HT1080 (cell line): ENCODE measurements at regions not wholly inside any gene's neighbourhood (a gene's known extent, or its start where the extent isn't known, plus 50 kb on each side); places are given as distances from the start of the nearest gene placed in this dataset.
A peak's percentile ranks its signal among the peaks of the same experiment; 100 is the strongest.

Experiments
- DNase-seq: peaks from one replicate; pipeline ENCODE4 v3.0.0-alpha.2; 2015; ENCODE audit warnings: low read depth

DNA sequence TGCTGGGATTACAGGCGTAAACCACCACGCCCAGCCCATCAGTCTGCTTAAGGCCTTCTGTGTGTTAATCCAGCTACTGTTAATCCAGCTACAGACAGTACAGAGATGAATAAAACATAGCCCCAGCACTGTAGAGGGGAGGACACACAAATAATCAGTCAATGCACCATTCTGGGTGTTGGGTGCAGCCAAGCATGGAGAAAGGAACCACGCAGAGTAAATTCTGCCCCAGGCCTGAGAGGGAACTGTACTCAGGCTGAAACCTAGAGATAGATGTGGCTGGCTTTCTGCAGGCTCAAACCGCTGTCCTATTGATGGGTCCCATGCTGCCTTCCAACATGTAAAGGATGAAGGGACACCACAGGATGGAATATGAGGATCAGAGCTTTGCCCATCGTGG is 136.8 kb upstream of the IGSF21 start:
- no peak for DNase-seq

- no peak for DNase-seq
Measured at GRCh38 chr1:17973694-17974093, 133.9 kb upstream of the IGSF21 start.

- DNase-seq = no peak
Measured at GRCh38 chr1:17976854-17977253, 130.7 kb upstream of the IGSF21 start.

DNA sequence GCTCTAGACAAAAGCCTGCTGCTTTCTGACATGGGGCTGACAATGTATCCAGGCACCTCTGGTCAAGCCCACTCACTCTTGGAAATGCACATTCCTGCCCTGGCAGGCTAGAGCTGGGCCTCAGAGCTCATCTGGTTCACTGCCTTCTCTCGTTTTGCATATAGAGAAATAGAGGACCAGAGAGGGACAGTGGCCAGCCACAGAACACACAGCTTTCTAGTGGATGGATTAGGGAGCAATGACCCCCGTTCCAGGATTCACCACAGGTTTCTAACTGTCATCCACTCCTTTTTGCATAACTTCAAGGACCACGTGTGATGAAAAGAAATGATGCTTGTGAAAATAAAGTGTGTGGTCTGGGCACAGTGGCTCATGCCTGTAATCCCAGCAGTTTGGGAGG is 129.6 kb upstream of the IGSF21 start:
- DNase-seq = no peak

DNA sequence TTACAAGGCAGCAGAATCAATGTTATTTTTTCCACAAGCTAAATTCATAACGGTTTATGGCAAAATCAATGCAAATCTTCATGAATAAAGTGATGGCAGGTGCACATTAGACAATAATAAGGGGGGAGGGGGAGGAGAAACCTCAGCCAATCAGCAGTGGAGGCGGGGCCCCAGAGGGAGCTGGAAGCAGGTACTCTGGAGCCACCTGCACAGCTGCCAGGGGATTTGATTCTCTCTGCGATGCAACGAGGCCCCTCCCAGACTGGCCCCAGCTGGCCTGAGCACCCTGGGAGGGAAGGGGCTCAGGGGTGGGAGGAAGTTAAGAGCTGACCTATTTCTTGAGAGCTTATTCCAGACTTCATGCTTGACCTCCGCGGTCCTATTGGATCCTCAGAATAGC is 127.8 kb upstream of the IGSF21 start:
- DNase-seq = no peak

DNA sequence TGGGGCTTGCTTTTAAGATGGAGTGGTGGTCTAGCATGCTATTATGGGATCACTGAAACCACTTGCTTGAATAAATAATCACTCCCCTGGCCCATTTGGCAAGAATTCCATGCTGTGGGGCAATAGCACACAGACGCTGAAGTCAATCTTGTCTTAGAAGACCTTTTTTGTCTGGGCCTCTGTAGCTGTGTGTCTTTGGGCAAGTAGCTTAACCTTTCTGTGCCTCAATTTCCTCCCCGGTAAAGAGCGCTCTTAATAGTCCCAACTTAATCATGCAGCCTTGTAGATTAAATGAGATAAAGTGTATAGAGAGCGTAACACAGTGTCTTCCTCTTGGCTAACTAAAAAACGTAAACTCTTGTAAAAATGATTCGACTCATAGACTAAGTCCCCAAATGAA is 125.4 kb upstream of the IGSF21 start:
- DNase-seq = no peak

GRCh38 chr1:17984583-17984982 is 123.0 kb upstream of the IGSF21 start:
- peak; percentile 33 for DNase-seq

DNA sequence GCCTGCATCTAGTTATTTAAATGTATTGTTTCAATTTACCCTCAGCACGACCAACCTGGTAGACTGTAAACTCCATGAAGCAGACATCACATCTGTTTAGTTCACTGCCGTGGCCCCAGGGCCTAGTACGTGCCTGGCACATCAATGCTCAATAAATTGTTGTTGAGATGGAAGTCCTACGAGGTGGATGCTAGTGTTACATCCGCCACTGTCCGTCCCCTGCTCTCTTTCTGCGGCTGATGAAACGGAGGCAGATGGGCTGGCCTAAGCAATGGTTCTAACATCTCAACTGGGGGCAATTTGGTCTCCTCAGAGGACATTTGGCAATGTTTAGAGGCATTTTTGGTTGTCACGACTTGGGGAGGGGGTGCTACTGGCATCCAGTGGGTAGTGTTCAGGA is 121.4 kb upstream of the IGSF21 start:
- DNase-seq = no peak

DNA sequence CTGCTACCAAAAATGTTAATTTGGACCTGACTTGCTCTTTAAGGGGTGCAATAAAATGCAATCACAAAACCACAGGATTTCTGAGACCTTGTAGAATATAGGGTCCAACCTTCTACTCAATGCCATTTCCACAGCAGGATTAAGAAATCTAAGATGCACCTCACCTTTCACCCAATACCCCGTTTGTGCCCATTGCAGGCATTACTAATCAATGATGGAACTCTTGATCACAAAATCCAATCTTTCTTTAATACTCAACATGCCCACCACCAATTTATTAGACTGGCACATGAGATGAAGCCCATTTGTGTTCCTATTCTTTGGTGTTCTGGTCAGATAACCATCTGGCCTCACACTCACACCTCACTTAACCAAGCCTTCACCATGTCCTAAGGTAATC is 117.2 kb upstream of the IGSF21 start:
- no peak for DNase-seq

DNA sequence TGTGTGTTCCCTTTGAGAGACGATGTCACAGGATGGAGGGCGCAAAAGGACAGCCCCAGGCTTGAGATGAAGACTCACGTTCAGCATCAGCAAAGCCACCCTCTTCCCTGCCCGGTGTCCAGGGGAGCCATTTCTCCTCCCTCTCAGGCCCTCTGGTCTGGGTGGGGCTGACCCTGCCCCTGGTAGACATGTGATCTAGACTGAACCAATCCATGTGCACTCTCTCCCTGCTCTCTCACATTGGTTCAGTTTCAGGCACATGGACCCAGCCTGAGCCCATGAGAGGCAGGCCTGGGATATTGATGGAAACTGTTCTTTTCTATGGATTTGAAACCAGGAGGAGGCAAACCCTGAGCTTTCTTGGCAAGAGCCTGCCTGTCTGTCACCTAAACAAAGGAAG is 115.6 kb upstream of the IGSF21 start:
- no peak for DNase-seq

GRCh38 chr1:17992800-17993199 is 114.8 kb upstream of the IGSF21 start:
- DNase-seq = no peak

DNA sequence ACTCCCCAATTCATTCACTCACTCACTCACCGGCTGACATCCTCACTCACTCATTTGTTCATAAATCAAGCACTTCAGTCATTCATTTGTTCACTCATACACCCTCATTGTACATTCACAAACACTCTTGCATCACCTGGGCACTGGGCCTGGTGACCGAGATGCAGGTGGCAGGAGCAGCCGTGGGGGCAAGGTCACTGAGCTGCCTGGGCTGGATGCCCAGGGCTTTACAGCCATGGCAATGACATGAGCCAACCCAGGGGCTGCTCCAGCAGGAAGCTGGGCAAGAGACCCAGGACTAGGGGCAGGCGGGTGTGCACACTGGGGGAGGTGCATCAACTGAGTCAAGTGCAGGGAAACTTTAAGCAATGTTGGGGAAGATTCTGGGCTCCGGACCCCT is 113.6 kb upstream of the IGSF21 start:
- no peak for DNase-seq

- DNase-seq = no peak
Measured at GRCh38 chr1:17995480-17995879, 112.1 kb upstream of the IGSF21 start.

GRCh38 chr1:17998889-17999288 is 108.7 kb upstream of the IGSF21 start:
- no peak for DNase-seq

DNA sequence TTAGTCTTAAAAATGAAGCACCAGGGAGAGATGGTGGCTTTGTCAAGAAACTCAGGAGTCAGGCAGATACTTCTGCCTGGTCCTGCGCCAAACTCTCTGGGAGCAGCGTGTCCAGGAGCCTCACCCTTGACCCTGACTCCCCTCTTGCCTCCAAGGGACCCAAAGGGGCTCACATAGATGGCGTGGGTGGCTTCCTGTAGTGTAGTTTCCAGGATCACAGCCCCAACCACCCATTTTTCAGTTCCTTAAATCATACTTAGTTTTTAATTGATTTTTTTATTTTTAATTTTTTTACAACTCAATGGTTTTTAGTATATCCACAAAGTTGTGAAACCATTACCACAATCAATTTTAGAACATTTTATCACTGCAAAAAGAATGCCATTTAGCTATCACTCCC is 107.7 kb upstream of the IGSF21 start:
- DNase-seq = no peak

GRCh38 chr1:18001725-18002124 is 105.9 kb upstream of the IGSF21 start:
- no peak for DNase-seq

DNA sequence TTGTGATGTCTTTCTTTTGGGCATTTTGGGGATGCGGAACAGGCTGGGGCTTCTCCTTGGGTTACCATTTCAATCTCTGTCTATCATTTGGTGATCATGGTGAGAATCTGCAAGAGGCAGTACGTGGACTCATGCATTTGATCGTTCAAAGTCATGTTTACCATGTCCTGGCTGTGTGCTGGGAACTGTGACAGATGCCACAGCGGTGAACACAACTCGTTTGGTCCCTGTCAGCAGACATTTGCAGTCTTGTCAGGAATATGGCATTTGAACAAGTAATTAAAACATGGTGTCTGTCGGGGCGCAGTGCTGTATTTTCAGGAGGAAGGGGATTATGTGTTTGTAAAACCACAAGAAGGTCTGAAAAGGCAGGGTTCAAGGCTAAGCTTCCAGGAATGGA is 103.3 kb upstream of the IGSF21 start:
- no peak for DNase-seq

GRCh38 chr1:18005238-18005637 is 102.4 kb upstream of the IGSF21 start:
- DNase-seq = no peak

GRCh38 chr1:18007391-18008041 is 100.1 kb upstream of the IGSF21 start:
- DNase-seq = no peak

DNA sequence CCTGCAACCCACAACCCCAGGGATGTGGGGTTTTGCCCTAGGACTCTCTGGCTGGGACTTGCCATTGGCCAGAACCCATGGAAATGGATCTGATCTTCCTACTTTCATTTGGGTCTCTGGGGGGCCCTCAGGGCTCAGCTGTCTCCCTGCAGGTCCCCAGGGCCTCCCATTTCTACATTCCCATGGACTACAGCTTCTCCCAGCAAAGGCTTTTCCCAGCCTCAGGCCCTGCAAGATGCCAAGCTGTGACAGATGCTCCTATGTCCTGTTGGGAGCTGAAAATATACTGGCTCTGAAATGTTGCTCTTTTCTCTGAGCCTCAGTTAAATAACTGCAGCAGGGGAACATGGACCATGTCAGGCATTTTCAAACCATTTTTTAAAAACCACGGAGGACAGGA is 99.5 kb upstream of the IGSF21 start:
- no peak for DNase-seq

GRCh38 chr1:18009055-18009454 is 98.5 kb upstream of the IGSF21 start:
- no peak for DNase-seq

GRCh38 chr1:18009478-18009961 is 98.1 kb upstream of the IGSF21 start:
- DNase-seq = no peak

GRCh38 chr1:18010408-18010807 is 97.2 kb upstream of the IGSF21 start:
- no peak for DNase-seq

DNA sequence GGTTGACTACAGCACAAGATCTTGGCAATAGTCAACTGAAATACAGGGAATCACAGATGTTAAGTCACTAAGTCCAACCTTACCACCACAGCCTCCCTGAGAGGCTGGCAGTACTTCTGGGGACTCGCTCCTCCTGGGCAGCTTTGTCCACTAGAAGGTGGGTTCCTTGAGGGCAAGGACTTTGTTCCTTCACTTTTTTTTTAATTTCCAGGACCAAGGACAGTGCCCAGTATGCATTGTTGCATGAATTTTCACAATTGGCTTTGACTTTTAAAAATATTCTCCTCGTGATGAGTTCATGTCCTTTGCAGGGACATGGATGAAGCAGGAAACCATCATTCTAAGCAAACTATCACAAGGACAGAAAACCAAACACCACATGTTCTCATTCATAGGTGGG is 96.7 kb upstream of the IGSF21 start:
- no peak for DNase-seq
